ENCODE measurements at regions not wholly inside any gene's neighbourhood (a gene's known extent, or its start where the extent isn't known, plus 50 kb on each side); places are given as distances from the start of the nearest gene placed in this dataset.

- Histone ChIP-seq H3K23me2 (ENCODE audit: insufficient read length, low read depth, low read length, poor library complexity, severe bottlenecking) (no peaks in the 10 kb centered on the region), H3K9me3 (ENCODE audit: control insufficient read depth, low read depth, low read length) (no peaks in the 10 kb centered on the region), H3K56ac (ENCODE audit: insufficient read length, low read depth, low read length) (no peak overlapping the region), H2AK5ac (ENCODE audit: insufficient read length, low read length) (no peak overlapping the region), H3T11ph (ENCODE audit: low read length) (no peak overlapping the region), H3K79me1 (ENCODE audit: insufficient read depth, low read depth, low read length, poor library complexity, severe bottlenecking) (no peaks in the 10 kb centered on the region), H2BK12ac (ENCODE audit: insufficient read length, low read depth, low read length) (no peak overlapping the region), H2BK120ac (ENCODE audit: low read depth, low read length, poor library complexity, severe bottlenecking) (no peak overlapping the region), H4K5ac (ENCODE audit: insufficient read length, low read depth, low read length) (no peak overlapping the region), H2BK20ac (ENCODE audit: low read depth, low read length, poor library complexity, severe bottlenecking) (no peak overlapping the region), H2AFZ (ENCODE audit: low read length) (no peak overlapping the region), H3K9ac (ENCODE audit: extremely low read depth, insufficient read length, low read length) (no peak overlapping the region), H4K20me1 (ENCODE audit: control insufficient read depth, insufficient read depth, insufficient read length) (no peaks in the 10 kb centered on the region), H3K79me2 (ENCODE audit: insufficient read depth, low read length) (no peaks in the 10 kb centered on the region), H3K14ac (ENCODE audit: insufficient read depth, low read length) (no peak overlapping the region), H3K4ac (ENCODE audit: low read depth, low read length) (no peak overlapping the region), H3K27me3 (ENCODE audit: insufficient read depth, low read length) (no peaks in the 10 kb centered on the region), H3K27ac (ENCODE audit: insufficient read length, low read depth, low read length) (no peak overlapping the region), H3K23ac (ENCODE audit: insufficient read length, low read depth, low read length) (no peak overlapping the region), H2BK15ac (ENCODE audit: low read depth, low read length) (no peak overlapping the region), H3K18ac (ENCODE audit: insufficient read length, low read depth, low read length) (no peak overlapping the region), H4K91ac (ENCODE audit: insufficient read length, low read depth, low read length) (no peak overlapping the region), H3K4me1 (ENCODE audit: insufficient read depth, low read length) (0 out of 2 replicates have a peak, but pooled peaks cover 3% of the 10 kb centered on the region), H4K8ac (replicated peaks; ENCODE audit: insufficient read length, low read depth, low read length) (no peak overlapping the region), H3K4me2 (ENCODE audit: insufficient read depth, insufficient read length, low read length) (no peak overlapping the region), H2BK5ac (ENCODE audit: insufficient read length, low read length) (no peak overlapping the region)
- H3K9me3 Mint-ChIP-seq = no peaks in the 10 kb centered on the region
- H3K4me1 Mint-ChIP-seq = peaks cover 6 to 7% of the 10 kb centered on the region in 2 experiments
- H3K27me3 Mint-ChIP-seq (ENCODE audit: low read depth) = no peaks in the 10 kb centered on the region
- no peak for DNase-seq
- TF ChIP-seq CTCF (conservative IDR thresholded peaks at IDR 0.05) = no peak
- no peaks in the 10 kb centered on the region for H3K36me3 Mint-ChIP-seq (ENCODE audit: insufficient read depth in 1 of 3, low read depth in 3 of 3)
- H3K27ac Mint-ChIP-seq = no peak overlapping the region
- no peak overlapping the region for H3K4me3 Mint-ChIP-seq
- WGBS (ENCODE audit: extremely low coverage, insufficient read length, low lambda C conversion rate) = no CpG with 5 or more reads among the region's 3 CpGs
These were observed 78.0 kb upstream of the SMYD2 start for GRCh38 chr1:214202992-214203391.

Measured in H9 (cell line).